CD1c-positive myeloid dendritic cell (primary cell): ENCODE measurements at regions not wholly inside any gene's neighbourhood (a gene's known extent, or its start where the extent isn't known, plus 50 kb on each side); places are given as distances from the start of the nearest gene placed in this dataset.
"Not testable (repeated sequence)": the region's sequence is repeated elsewhere in the genome, so short reads cannot be mapped to it uniquely, and the experiment has no call there.

Experiments
- DNase-seq: peaks from one replicate; pipeline ENCODE4 v3.0.0-alpha.2; 2016; ENCODE audit errors: extremely low spot score

DNA sequence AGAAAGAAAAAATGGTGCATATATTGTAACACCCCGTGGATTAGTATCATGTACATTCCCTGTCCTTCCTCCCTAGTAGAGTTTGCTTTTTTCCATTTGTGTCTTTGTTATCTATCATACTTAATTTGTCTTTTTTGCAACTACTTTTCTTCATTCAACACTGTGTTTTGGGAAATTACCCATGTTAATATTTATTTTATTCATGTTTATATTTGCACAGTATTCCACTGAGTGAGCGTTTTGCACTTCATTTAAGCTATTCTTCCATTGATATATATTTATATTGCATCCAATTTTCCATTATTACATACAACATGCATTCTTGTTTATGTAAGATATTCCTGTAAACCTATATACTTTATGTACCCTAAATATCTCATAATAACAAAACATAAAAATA, 57.6 kb upstream of the FAM171A1 start:
- DNase-seq, result no peak

DNA sequence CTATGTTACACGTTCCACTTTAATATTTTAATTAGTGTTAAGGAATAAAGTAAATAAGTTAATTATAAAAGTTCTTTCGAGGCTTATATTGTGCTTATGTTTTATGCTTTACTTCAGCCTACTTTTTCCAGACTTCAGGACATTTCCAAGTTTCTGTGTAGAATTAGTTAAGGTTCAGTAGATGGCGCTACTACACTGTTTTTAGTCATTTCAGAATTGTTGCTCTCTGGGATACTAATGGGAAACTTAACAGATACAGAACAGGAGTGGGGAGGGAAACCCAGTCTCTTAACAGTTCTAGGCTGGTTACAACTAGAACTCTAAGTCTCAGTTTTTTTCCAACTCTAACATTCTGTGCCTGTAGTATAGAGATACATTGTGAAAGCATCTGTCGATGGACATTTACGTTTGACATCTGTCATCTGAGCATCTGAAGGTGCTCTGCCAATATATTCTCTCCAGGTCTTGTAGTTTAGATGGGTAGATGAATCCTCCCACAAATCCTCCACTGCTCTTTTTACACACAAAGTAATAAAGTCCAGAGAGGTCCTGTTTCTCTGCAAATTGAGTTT, 56.8 kb upstream of the FAM171A1 start:
- no peak for DNase-seq

DNA sequence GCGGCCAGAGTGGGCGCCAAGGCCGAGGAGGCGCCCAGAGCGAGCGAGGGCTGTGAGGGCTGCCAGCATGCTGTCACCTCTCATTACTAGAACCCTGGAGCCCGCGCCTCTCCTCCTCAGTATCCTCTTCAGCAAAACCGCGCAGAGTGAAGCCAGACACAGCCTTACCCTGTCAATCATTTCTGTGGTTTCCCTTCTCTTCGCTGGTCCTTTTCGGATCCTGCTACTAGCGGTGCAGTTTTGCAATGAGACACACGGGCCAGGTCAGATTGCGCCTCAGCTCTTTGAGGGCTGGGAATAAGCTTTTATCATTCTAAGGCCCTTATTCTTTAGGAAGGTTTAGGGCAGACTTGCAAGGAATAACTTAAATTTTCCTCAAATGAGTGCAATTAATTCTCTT, 55.5 kb upstream of the FAM171A1 start:
- DNase-seq, result no peak

DNA sequence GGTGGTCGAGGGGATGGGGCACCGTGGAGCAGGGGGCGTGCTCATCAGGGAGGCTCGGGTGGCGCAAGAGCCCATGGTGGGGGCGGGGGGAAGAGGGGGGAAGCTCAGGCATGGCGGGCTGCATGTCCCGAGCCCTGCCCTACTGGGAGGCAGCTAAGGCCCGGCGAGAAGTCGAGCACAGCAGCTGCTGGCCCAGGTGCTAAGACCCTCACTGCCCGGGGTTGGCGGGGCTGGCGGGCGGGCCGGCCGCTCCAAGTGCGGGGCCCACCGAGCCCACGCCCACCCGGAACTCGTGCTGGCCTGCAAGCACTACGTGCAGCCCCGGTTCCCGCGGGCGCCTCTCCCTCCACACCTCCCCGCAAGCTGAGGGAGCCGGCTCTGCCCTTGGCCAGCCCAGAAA, 55.0 kb upstream of the FAM171A1 start:
- no peak for DNase-seq

DNA sequence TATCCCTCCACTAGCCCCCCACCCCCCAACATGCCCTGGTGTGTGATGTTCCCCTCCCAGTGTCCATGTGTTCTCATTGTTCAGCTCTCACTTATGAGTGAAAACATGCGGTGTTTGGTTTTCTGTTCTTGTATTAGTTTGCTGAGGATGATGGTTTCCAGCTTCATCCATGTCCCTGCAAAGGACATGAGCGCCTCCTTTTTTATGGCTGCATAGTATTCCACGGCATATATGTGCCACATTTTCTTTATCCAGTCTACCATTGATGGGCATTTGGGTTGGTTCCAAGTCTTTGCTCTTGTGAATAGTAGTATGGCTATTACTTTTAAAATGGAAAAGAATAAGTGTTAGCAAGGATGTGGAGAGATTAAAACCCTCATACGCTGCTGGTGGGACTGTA, 50.8 kb upstream of the FAM171A1 start:
- DNase-seq, result not testable (repeated sequence)
